A549 (cell line): ENCODE measurements at regions not wholly inside any gene's neighbourhood (a gene's known extent, or its start where the extent isn't known, plus 50 kb on each side); places are given as distances from the start of the nearest gene placed in this dataset.

Experiments used
- CEBPB ChIP-seq, 2 experiments: fragments of >200 bp in 1 of 2; sonication (Bioruptor Twin) in 1 of 2; formaldehyde crosslinking in 1 of 2; IDR thresholded peaks; 2 replicates each; pipeline ENCODE4 v1.6.1; 2012 to 2016
- CTCF ChIP-seq: fragments of >200 bp; sonication (Bioruptor Twin); formaldehyde crosslinking; IDR thresholded peaks from 3 replicates; pipeline ENCODE4 v1.5.1; 2016
- EP300 ChIP-seq, 2 experiments: fragments of >200 bp; sonication (Bioruptor Twin); formaldehyde crosslinking; IDR thresholded peaks; 2 replicates in 1 of 2; 3 replicates in 1 of 2; pipeline ENCODE4 v1.6.1; 2016 to 2017
- POLR2A ChIP-seq: IDR thresholded peaks from 2 replicates; pipeline ENCODE4 v1.6.1; 2012; ENCODE audit warnings: mild to moderate bottlenecking, low read length
- ZNF302 ChIP-seq: fragments of 250-450 bp; sonication (Bioruptor Pico); IDR thresholded peaks from 2 replicates; pipeline ENCODE4 v1.9.0; 2021; ENCODE audit warnings: inconsistent platforms, mild to moderate bottlenecking, moderate library complexity
- TF ChIP-seq, protein P1 (sequence below): fragments of 200-600 bp; sonication (generic); IDR thresholded peaks from 2 replicates; pipeline ENCODE4 v1.6.1; 2016; ENCODE audit warnings: antibody characterized with exemption, mild to moderate bottlenecking, moderate library complexity

- TF ChIP-seq ZNF302 (CRISPR knock-in tag) (no peak), EP300 (IDR thresholded peaks at IDR 0.05) (no peak), CEBPB (IDR thresholded peaks at IDR 0.05) (no peak), POLR2A (no peak), CTCF (no peak)
- TF ChIP-seq, protein P1, sequence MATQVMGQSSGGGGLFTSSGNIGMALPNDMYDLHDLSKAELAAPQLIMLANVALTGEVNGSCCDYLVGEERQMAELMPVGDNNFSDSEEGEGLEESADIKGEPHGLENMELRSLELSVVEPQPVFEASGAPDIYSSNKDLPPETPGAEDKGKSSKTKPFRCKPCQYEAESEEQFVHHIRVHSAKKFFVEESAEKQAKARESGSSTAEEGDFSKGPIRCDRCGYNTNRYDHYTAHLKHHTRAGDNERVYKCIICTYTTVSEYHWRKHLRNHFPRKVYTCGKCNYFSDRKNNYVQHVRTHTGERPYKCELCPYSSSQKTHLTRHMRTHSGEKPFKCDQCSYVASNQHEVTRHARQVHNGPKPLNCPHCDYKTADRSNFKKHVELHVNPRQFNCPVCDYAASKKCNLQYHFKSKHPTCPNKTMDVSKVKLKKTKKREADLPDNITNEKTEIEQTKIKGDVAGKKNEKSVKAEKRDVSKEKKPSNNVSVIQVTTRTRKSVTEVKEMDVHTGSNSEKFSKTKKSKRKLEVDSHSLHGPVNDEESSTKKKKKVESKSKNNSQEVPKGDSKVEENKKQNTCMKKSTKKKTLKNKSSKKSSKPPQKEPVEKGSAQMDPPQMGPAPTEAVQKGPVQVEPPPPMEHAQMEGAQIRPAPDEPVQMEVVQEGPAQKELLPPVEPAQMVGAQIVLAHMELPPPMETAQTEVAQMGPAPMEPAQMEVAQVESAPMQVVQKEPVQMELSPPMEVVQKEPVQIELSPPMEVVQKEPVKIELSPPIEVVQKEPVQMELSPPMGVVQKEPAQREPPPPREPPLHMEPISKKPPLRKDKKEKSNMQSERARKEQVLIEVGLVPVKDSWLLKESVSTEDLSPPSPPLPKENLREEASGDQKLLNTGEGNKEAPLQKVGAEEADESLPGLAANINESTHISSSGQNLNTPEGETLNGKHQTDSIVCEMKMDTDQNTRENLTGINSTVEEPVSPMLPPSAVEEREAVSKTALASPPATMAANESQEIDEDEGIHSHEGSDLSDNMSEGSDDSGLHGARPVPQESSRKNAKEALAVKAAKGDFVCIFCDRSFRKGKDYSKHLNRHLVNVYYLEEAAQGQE, result no peak
Observed at GRCh38 chr4:157810137-157810774, 362.6 kb downstream of the GASK1B start.
